HG02798 (cell line): ENCODE measurements at regions not wholly inside any gene's neighbourhood (a gene's known extent, or its start where the extent isn't known, plus 50 kb on each side); places are given as distances from the start of the nearest gene placed in this dataset.
A peak's percentile ranks its signal among the peaks of the same experiment; 100 is the strongest.
"Not testable (repeated sequence)": the region's sequence is repeated elsewhere in the genome, so short reads cannot be mapped to it uniquely, and the experiment has no call there.

Experiments used
- ATAC-seq: cut with Tn5 transposase; IDR thresholded peaks from one replicate; pipeline ENCODE4 v1.9.1; 2021; ENCODE audit warnings: mild to moderate bottlenecking; ENCODE audit not compliant: unreplicated experiment, poor library complexity

- ATAC-seq, result peak; percentile 50
Measured at GRCh38 chr17:15858082-15858481, 86.8 kb upstream of the ADORA2B start.

- not testable (repeated sequence) for ATAC-seq
Measured at GRCh38 chr17:15860774-15861173, 84.2 kb upstream of the ADORA2B start.

- not testable (repeated sequence) for ATAC-seq
Measured at GRCh38 chr17:15864061-15864460, 80.9 kb upstream of the ADORA2B start.

DNA sequence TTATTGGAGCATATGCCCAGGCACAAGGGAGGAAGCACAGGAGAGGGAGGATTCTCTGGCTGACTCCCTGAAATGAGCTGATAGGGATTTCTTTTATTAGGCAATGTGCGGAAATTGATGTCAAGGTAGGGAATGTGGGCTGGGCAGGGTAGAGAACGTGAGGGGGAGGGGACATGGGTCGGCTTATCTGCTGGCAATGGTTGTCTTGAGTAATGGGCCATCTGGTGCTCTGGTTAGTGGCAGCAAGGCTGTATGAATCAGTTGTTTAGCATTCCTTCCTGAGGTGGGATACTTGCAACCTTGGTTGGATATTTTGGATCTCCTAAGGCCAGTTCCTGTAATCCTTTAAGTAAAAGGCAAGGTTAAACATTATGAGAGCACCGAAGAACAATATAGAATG, 80.5 kb upstream of the ADORA2B start:
- not testable (repeated sequence) for ATAC-seq

GRCh38 chr17:15866015-15866414, 78.9 kb upstream of the ADORA2B start:
- ATAC-seq, result not testable (repeated sequence)

GRCh38 chr17:15867331-15867730, 77.6 kb upstream of the ADORA2B start:
- not testable (repeated sequence) for ATAC-seq

GRCh38 chr17:15869868-15870267, 75.1 kb upstream of the ADORA2B start:
- ATAC-seq, result not testable (repeated sequence)

GRCh38 chr17:15872677-15873076, 72.3 kb upstream of the ADORA2B start:
- ATAC-seq, result not testable (repeated sequence)

- ATAC-seq, result not testable (repeated sequence)
Measured at GRCh38 chr17:15877882-15878500, 66.9 kb upstream of the ADORA2B start.

- ATAC-seq, result no peak
Measured at GRCh38 chr17:15882058-15882720, 62.7 kb upstream of the ADORA2B start.

DNA sequence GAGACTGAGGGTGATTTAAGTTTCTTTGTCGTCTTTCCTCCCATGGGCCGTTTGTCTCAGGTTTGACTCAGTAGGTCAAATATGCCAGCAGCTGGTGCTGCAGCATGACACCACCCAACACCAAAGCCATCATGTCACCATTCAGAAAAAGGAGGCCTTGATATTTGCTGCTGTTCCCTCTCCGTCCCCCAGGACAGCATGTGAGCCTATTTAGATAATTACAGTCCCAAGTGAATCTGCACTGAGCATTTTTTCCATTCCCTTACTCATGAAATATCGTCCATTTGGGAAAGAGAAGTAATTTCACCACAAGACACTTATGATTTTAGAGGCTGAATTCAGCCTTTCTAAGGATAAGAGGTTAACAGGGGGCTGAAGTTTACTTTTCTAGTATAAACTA, 62.2 kb upstream of the ADORA2B start:
- no peak for ATAC-seq

GRCh38 chr17:15883617-15884111, 61.3 kb upstream of the ADORA2B start:
- ATAC-seq, result no peak

- no peak for ATAC-seq
Measured at GRCh38 chr17:15884731-15885130, 60.2 kb upstream of the ADORA2B start.

GRCh38 chr17:15885770-15886169, 59.2 kb upstream of the ADORA2B start:
- no peak for ATAC-seq

DNA sequence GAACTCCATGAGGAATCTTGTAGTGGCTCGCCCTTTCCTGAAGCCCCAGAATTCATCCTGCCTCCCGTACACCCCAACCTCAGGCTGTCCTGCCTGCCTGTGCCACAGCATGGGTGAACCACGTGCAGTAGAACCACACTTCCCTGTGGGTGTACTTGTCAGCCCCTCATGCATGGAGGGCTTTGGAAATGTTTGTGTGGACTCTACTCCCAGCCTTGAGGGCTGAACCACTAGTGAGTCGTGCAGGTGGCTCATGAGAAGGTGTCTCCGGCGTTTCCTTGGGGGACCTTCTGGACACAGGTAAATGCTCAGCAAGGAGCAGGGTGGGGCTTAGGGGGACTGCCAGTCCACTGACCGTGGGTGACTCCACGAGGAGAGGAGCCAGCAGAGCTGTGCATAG, 58.7 kb upstream of the ADORA2B start:
- no peak for ATAC-seq

DNA sequence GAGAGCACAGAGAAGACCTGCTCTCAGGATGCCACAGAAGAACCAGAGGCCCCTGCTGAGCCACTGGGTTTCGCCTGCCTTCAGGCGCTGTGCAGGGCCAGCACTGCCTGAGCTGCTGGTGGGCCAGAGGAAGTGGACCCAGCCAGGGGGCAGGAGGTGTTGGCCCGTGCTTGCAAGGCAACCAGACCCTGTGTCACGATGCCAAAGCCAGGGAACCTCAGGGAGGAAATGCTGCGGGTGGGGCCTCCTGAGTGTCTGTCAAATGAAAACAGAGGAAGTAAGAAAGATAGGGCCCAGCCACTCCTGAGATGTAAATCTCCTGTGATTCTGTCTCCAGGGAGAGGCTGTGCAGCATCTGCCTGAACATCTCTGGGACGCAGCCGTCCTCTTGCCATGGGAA, 58.1 kb upstream of the ADORA2B start:
- no peak for ATAC-seq

DNA sequence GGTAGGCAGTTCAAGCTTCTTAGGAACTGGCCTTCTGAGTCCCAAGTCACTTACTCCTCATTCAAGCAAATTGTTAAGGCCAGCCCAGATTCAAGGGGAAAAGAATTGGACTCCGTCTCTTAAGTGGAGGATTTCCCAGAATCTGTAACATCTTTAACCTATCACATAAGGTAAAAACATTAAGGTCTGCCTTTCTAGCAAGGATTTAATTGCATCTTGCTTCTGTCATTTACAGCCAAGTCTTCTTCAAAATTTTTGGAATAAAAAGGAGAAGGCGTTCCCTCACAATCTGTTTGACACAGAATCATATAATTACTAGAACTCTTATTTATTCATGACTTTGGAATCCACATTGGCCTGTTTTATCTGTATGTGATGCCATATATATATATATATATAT, 56.5 kb upstream of the ADORA2B start:
- ATAC-seq, result no peak

DNA sequence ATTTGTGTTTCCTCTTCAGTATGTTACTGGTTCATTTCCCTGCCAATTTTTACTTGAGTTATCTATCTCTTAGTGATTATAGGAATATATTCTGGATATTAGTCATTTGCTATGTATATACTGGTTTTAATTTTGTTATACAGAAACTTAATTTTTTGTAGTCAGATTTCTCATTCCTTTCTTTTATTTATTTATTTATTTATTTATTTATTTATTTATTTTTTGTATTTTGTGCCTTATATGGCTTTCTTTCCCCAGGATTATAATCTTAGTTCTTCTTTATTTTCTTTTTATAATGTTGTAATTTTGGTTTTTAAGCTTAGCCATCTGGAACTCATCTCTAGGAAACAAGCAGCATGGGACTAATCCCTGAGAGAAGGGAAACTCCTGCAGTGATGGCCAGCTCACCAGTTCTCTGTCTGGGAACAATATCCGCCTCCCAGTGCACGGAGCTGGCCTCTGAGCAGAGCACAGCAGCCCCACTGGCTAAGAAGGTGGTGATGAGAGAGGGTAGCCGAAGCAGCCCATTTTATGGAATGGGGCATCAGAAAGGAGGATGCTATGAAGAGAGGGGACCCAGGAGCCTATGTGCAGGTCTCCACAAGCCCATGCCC, 54.5 kb upstream of the ADORA2B start:
- ATAC-seq, result no peak

DNA sequence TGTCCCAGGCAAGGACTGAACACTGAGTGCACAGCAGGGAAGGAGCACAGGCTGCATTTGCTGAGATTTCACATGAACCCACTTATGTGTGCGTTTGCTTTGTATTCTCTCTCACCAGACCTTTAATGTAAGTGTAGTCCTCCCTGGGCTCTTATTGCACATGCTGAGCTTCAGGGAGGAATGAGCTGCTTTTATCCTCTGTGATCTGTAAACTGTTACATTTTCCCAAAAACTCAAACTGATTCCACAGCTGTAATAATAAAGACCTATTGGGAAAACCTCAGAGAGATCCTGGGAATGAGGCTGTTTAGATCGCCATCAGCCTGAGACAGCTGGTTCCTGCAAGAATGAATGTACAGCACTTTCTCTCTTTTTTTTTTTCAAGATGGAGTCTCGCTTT, 53.6 kb upstream of the ADORA2B start:
- ATAC-seq, result no peak

GRCh38 chr17:15892244-15892643, 52.7 kb upstream of the ADORA2B start:
- no peak for ATAC-seq
